NB4 (cell line): ENCODE measurements at regions not wholly inside any gene's neighbourhood (a gene's known extent, or its start where the extent isn't known, plus 50 kb on each side); places are given as distances from the start of the nearest gene placed in this dataset.

Experiments used
- CTCF ChIP-seq: IDR thresholded peaks from one replicate; pipeline ENCODE4 v1.5.1; 2012; ENCODE audit warnings: low read depth, low read length
- POLR2A ChIP-seq: IDR thresholded peaks from 2 replicates; pipeline ENCODE4 v1.6.1; 2011; ENCODE audit warnings: mild to moderate bottlenecking; ENCODE audit not compliant: insufficient read length; ENCODE audit errors: extremely low read depth

- TF ChIP-seq CTCF: no peak
- no peak for TF ChIP-seq POLR2A
These were observed 70.3 kb downstream of the CAPZA3 start for GRCh38 chr12:18808221-18808620.
